Endothelial cell of umbilical vein (primary cell): ENCODE measurements at regions not wholly inside any gene's neighbourhood (a gene's known extent, or its start where the extent isn't known, plus 50 kb on each side); places are given as distances from the start of the nearest gene placed in this dataset.

ENCODE experiments used
- BruUV-seq: library from RNA; stranded (reverse); fragments of 400-500 nt; replicated peaks from 2 replicates; lab custom pipeline; 2021; lab: Mats Ljungman, UMichigan
- CTCF ChIA-PET: fragments of 300-600, 350-600 bp; sonication (Branson Sonifier 250); formaldehyde crosslinking; loops from one replicate; lab custom pipeline; 2021; ENCODE audit warnings: antibody characterized with exemption, inconsistent platforms; lab: Charles Lee
- POLR2A ChIA-PET: fragments of 300-600, 350-600 bp; sonication (Branson Sonifier 250); formaldehyde crosslinking; loops from one replicate; lab custom pipeline; 2021; ENCODE audit warnings: antibody characterized with exemption, inconsistent platforms; lab: Charles Lee
- DNase-seq: peaks from one replicate; pipeline ENCODE4 v3.0.0-alpha.2; 2011; ENCODE audit warnings: low read depth, low spot score
- FAIRE-seq: peaks from 2 replicates; lab custom pipeline; 2011; peaks lifted over from hg19 to GRCh38; lab: Jason Lieb, UNC
- H2AFZ ChIP-seq: 2 replicates; pipeline ENCODE4 v1.6.0; 2012; ENCODE audit warnings: low read depth, low read length, control low read depth, inconsistent platforms
- H3K27ac ChIP-seq: 2 replicates; pipeline ENCODE4 v1.5.1; 2011; ENCODE audit warnings: low read depth, mild to moderate bottlenecking, control low read depth, low read length, moderate library complexity; ENCODE audit not compliant: insufficient read depth
- H3K27me3 ChIP-seq, 2 experiments: 2 replicates each; pipeline versions ENCODE4 v1.6.0 to v1.6.1; 2011; ENCODE audit warnings: low read length in 2 of 2, mixed read lengths in 1 of 2; ENCODE audit not compliant: control insufficient read depth in 2 of 2, insufficient read depth in 2 of 2
- H3K36me3 ChIP-seq, 2 experiments: 2 replicates in 1 of 2; 3 replicates in 1 of 2; pipeline ENCODE4 v1.5.1; 2011; ENCODE audit warnings: low read length in 2 of 2, mild to moderate bottlenecking in 1 of 2, moderate library complexity in 1 of 2; ENCODE audit not compliant: control insufficient read depth in 2 of 2, insufficient read depth in 2 of 2; ENCODE audit errors: extremely low read depth in 1 of 2
- H3K4me1 ChIP-seq: 3 replicates; pipeline ENCODE4 v1.5.1; 2011; ENCODE audit warnings: mild to moderate bottlenecking, low read length; ENCODE audit not compliant: control insufficient read depth, insufficient read depth; ENCODE audit errors: extremely low read depth
- H3K4me2 ChIP-seq: 2 replicates; pipeline ENCODE4 v1.6.1; 2011; ENCODE audit warnings: low read length, control low read depth, mixed read lengths; ENCODE audit not compliant: insufficient read depth
- H3K4me3 ChIP-seq, 3 experiments: fragments of 200-600 bp in 1 of 3; sonication (generic), shearing (Covaris generic) in 1 of 3; replicated peaks in 1 of 3; 2 replicates each; pipeline ENCODE4 v1.5.1; 2011 to 2016; ENCODE audit warnings: control low read depth in 3 of 3, low read length in 3 of 3, mild to moderate bottlenecking in 2 of 3, inconsistent platforms in 1 of 3, low read depth in 1 of 3, moderate library complexity in 1 of 3; ENCODE audit not compliant: insufficient read depth in 1 of 3
- H3K79me2 ChIP-seq: 2 replicates; pipeline ENCODE4 v1.6.0; 2012; ENCODE audit warnings: low read length, inconsistent platforms; ENCODE audit not compliant: control insufficient read depth, insufficient read depth
- H3K9ac ChIP-seq: replicated peaks from 2 replicates; pipeline ENCODE3; 2011; ENCODE audit warnings: low read length, control low read depth; ENCODE audit not compliant: insufficient read depth; ENCODE audit errors: extremely low read depth
- H3K9me1 ChIP-seq: replicated peaks from 3 replicates; pipeline ENCODE4 v1.6.0; 2011; ENCODE audit warnings: mild to moderate bottlenecking, low read length; ENCODE audit not compliant: control insufficient read depth, insufficient read depth; ENCODE audit errors: extremely low read depth
- H3K9me3 ChIP-seq: replicated peaks from 2 replicates; pipeline ENCODE4 v1.5.1; 2012; ENCODE audit warnings: low read length, inconsistent platforms; ENCODE audit not compliant: control insufficient read depth, insufficient read depth
- H4K20me1 ChIP-seq: replicated peaks from 2 replicates; pipeline ENCODE3; 2011; ENCODE audit warnings: mild to moderate bottlenecking, low read length; ENCODE audit not compliant: control insufficient read depth, insufficient read depth; ENCODE audit errors: extremely low read depth
- CTCF ChIP-seq, 2 donors: IDR thresholded peaks; 1 replicate in 1 of 2; 2 replicates in 1 of 2; pipeline ENCODE4 v1.5.1; 2011; ENCODE audit warnings: low read length in 2 of 2, mild to moderate bottlenecking in 2 of 2, moderate library complexity in 2 of 2, control low read depth in 1 of 2, inconsistent platforms in 1 of 2, low read depth in 1 of 2; ENCODE audit not compliant: insufficient read depth in 1 of 2; ENCODE audit errors: extremely low read depth in 1 of 2
- GATA2 ChIP-seq: IDR thresholded peaks from 2 replicates; pipeline ENCODE4 v1.7.0; 2011; ENCODE audit warnings: low read depth, mild to moderate bottlenecking, moderate library complexity, mixed read lengths, low read length; ENCODE audit not compliant: insufficient read length, insufficient read depth
- JUN ChIP-seq: IDR thresholded peaks from 2 replicates; pipeline ENCODE4 v1.6.1; 2011; ENCODE audit warnings: borderline replicate concordance, low read depth; ENCODE audit not compliant: insufficient read length, insufficient read depth
- MAX ChIP-seq: IDR thresholded peaks from 2 replicates; pipeline ENCODE4 v1.6.1; 2011; ENCODE audit not compliant: insufficient read depth, insufficient read length
- POLR2A ChIP-seq: IDR thresholded peaks from 2 replicates; pipeline ENCODE4 v1.6.1; 2012; ENCODE audit warnings: low read depth, mild to moderate bottlenecking, control low read depth, low read length
- POLR2AphosphoS5 ChIP-seq: IDR thresholded peaks from 2 replicates; pipeline ENCODE4 v1.6.1; 2012; ENCODE audit warnings: low read depth, mild to moderate bottlenecking, control low read depth, low read length, moderate library complexity; ENCODE audit not compliant: insufficient read depth
- dilution Hi-C: fragments of 300-500 bp; cut with MboI; formaldehyde crosslinking; loops from one replicate; pipeline ENCODE4 v1.15.0; 2019; ENCODE audit warnings: low sequenced_read_pairs; ENCODE audit not compliant: extremely low pct_ligation_motif_present
- intact Hi-C: fragments of 100-400 bp; cut with micrococcal nuclease; formaldehyde crosslinking; loops from one replicate; pipeline ENCODE4 v1.10.0; 2022

- Histone ChIP-seq H3K4me3 (no peak overlapping the region), H2AFZ (no peak overlapping the region), H3K4me2 (no peak overlapping the region), H4K20me1 (no peaks in the 10 kb centered on the region), H3K36me3 (no peaks in the 10 kb centered on the region), H3K27me3 (no peaks in the 10 kb centered on the region), H3K9me3 (no peaks in the 10 kb centered on the region), H3K9ac (no peak overlapping the region), H3K9me1 (no peaks in the 10 kb centered on the region), H3K79me2 (no peaks in the 10 kb centered on the region), H3K4me1 (no peaks in the 10 kb centered on the region), H3K27ac (no peak overlapping the region)
- dilution Hi-C loops: no loop called here
- ChIA-PET CTCF (no interaction called here), POLR2A (no interaction called here)
- BruUV-seq: no TSS peak
- FAIRE-seq (no peak), DNase-seq (no peak)
- no peak for TF ChIP-seq CTCF (IDR thresholded peaks at IDR 0.05; ENCODE audit: extremely low read depth in 1 of 2, insufficient read depth in 1 of 2, low read depth in 1 of 2, low read length in 2 of 2)
- no peak for TF ChIP-seq JUN
- TF ChIP-seq MAX: no peak
- intact Hi-C loops: no loop called here
Observed at GRCh38 chr5:44622331-44622730, 186.4 kb upstream of the MRPS30 start.

GRCh38 chr5:44619875-44620610, 188.7 kb upstream of the MRPS30 start:
- H3K4me2 ChIP-seq: no peak overlapping the region

More at GRCh38 chr5:44619875-44620610, 188.7 kb upstream of the MRPS30 start:
- intact Hi-C loops: no loop called here
- Histone ChIP-seq H3K27ac (no peak overlapping the region), H2AFZ (no peak overlapping the region), H3K4me1 (no peaks in the 10 kb centered on the region), H3K4me3 (no peak overlapping the region), H4K20me1 (no peaks in the 10 kb centered on the region), H3K9me3 (no peaks in the 10 kb centered on the region), H3K79me2 (no peaks in the 10 kb centered on the region), H3K9ac (no peak overlapping the region), H3K27me3 (no peaks in the 10 kb centered on the region), H3K9me1 (no peaks in the 10 kb centered on the region), H3K36me3 (no peaks in the 10 kb centered on the region)
- ChIA-PET POLR2A (no interaction called here), CTCF (no interaction called here)
- BruUV-seq: no TSS peak
- DNase-seq: no peak
- TF ChIP-seq POLR2A (no peak), GATA2 (no peak), JUN (no peak), MAX (no peak), POLR2AphosphoS5 (no peak), CTCF (IDR thresholded peaks at IDR 0.05; ENCODE audit: extremely low read depth in 1 of 2, insufficient read depth in 1 of 2, low read depth in 1 of 2, low read length in 2 of 2) (no peak)
- dilution Hi-C loops: no loop called here
- FAIRE-seq: no peak
